ENCODE measurements at regions not wholly inside any gene's neighbourhood (a gene's known extent, or its start where the extent isn't known, plus 50 kb on each side); places are given as distances from the start of the nearest gene placed in this dataset.

DNA sequence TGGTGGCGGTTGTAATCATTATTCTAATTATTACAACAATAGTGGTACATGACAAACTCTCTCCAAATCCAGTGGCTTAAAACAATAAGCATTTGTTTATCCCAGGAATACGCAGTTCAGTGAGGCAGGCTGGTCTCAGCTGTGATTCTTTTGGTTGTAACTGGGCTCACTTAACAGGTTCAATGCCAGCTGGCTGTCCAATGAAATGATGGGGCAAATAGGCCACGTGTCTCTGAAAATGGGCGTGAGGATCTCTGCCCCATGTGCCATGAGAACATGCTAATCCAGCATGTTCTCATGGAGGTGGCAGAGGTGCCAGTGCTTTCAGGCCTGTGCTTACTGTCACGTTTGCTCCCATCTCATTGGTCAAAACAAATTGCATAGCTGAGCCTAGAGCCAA lies 73.1 kb upstream of the CLMN start:
- TF ChIP-seq EZH2 (IDR thresholded peaks at IDR 0.05; ENCODE audit: borderline replicate concordance, low read length) = no peak
- TF ChIP-seq, protein P1, sequence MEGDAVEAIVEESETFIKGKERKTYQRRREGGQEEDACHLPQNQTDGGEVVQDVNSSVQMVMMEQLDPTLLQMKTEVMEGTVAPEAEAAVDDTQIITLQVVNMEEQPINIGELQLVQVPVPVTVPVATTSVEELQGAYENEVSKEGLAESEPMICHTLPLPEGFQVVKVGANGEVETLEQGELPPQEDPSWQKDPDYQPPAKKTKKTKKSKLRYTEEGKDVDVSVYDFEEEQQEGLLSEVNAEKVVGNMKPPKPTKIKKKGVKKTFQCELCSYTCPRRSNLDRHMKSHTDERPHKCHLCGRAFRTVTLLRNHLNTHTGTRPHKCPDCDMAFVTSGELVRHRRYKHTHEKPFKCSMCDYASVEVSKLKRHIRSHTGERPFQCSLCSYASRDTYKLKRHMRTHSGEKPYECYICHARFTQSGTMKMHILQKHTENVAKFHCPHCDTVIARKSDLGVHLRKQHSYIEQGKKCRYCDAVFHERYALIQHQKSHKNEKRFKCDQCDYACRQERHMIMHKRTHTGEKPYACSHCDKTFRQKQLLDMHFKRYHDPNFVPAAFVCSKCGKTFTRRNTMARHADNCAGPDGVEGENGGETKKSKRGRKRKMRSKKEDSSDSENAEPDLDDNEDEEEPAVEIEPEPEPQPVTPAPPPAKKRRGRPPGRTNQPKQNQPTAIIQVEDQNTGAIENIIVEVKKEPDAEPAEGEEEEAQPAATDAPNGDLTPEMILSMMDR (conservative IDR thresholded peaks at IDR 0.05 in 1 of 2, IDR thresholded peaks at IDR 0.05 in 1 of 2; ENCODE audit: extremely low read depth in 1 of 2, insufficient read depth in 1 of 2, low read depth in 1 of 2, low read length in 2 of 2) = no peak
